ENCODE measurements at regions not wholly inside any gene's neighbourhood (a gene's known extent, or its start where the extent isn't known, plus 50 kb on each side); places are given as distances from the start of the nearest gene placed in this dataset.

- no peak for TF ChIP-seq CTCF (IDR thresholded peaks at IDR 0.05)
- TF ChIP-seq EZH2 (IDR thresholded peaks at IDR 0.05): no peak
These were observed 181.3 kb downstream of the BAMBI start for GRCh38 chr10:28858646-28859045.

Data from neural progenitor cell (in vitro differentiated cells).